ENCODE measurements at regions not wholly inside any gene's neighbourhood (a gene's known extent, or its start where the extent isn't known, plus 50 kb on each side); places are given as distances from the start of the nearest gene placed in this dataset.

GRCh38 chr15:79178594-79178993 is 88.0 kb upstream of the RASGRF1 start:
- TF ChIP-seq, protein P1, sequence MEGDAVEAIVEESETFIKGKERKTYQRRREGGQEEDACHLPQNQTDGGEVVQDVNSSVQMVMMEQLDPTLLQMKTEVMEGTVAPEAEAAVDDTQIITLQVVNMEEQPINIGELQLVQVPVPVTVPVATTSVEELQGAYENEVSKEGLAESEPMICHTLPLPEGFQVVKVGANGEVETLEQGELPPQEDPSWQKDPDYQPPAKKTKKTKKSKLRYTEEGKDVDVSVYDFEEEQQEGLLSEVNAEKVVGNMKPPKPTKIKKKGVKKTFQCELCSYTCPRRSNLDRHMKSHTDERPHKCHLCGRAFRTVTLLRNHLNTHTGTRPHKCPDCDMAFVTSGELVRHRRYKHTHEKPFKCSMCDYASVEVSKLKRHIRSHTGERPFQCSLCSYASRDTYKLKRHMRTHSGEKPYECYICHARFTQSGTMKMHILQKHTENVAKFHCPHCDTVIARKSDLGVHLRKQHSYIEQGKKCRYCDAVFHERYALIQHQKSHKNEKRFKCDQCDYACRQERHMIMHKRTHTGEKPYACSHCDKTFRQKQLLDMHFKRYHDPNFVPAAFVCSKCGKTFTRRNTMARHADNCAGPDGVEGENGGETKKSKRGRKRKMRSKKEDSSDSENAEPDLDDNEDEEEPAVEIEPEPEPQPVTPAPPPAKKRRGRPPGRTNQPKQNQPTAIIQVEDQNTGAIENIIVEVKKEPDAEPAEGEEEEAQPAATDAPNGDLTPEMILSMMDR (conservative IDR thresholded peaks at IDR 0.05), result no peak
- no peak overlapping the region for H3K27ac ChIP-seq

GRCh38 chr15:79176151-79176550 is 85.6 kb upstream of the RASGRF1 start:
- TF ChIP-seq, protein P1 (conservative IDR thresholded peaks at IDR 0.05), result no peak

GRCh38 chr15:79172801-79173460 is 82.4 kb upstream of the RASGRF1 start:
- TF ChIP-seq, protein P1 (conservative IDR thresholded peaks at IDR 0.05), result no peak
- no peak overlapping the region; the same call in 1 of the 2 replicates for H3K27ac ChIP-seq

More at GRCh38 chr15:79176151-79176550, 85.6 kb upstream of the RASGRF1 start:
- H3K27ac ChIP-seq, result no peak overlapping the region

GRCh38 chr15:79172032-79172481 is 81.5 kb upstream of the RASGRF1 start:
- TF ChIP-seq, protein P1 (conservative IDR thresholded peaks at IDR 0.05), result no peak
- no peak overlapping the region; the same call in 1 of the 2 replicates for H3K27ac ChIP-seq

DNA sequence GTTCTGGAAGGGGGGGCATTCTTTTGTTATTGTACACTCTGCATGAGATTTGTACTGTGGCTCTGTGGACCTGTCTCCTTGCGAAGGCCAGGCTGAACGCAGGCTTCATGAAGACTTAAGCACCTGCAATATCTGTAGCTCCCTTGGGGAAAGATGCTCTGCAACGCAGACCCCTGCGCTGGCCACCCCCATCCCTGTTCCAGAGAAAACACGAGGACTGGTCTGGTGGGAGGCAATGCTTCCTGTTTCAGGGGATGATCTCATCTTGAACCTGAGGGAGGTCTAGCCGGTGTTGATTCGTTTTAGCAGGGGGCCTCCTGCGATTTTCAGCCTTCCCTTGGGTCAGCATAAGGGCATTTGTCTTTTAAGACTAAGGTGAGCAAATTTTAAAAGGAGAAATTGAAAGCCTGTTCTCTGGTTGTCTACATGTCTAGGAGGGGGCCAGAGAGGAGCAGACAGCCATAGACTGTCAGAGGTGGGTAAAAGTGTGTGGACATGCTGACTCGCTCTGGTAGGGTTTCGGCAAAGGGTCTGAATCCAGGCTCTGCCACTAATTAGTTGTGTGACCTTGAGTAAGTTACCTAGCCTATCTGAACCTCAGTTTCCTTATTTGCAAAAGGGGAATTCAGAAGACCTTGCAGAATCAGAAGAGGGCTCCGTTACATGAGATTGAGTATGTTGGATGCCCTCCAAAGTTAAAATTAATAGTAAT is 80.9 kb upstream of the RASGRF1 start:
- H3K27ac ChIP-seq, result peak overlapping the region; percentile 61; the same call in 1 of the 2 replicates
- TF ChIP-seq, protein P1 (conservative IDR thresholded peaks at IDR 0.05), result no peak

GRCh38 chr15:79170256-79170664 is 79.7 kb upstream of the RASGRF1 start:
- H3K27ac ChIP-seq, result peak overlapping the region; percentile 61
- TF ChIP-seq, protein P1 (conservative IDR thresholded peaks at IDR 0.05), result no peak

- peak overlapping the region; percentile 61 for H3K27ac ChIP-seq
These were observed 79.0 kb upstream of the RASGRF1 start for GRCh38 chr15:79169526-79170133.

More at GRCh38 chr15:79169526-79170133, 79.0 kb upstream of the RASGRF1 start:
- TF ChIP-seq, protein P1 (conservative IDR thresholded peaks at IDR 0.05), result no peak
